ENCODE measurements at regions not wholly inside any gene's neighbourhood (a gene's known extent, or its start where the extent isn't known, plus 50 kb on each side); places are given as distances from the start of the nearest gene placed in this dataset.

DNA sequence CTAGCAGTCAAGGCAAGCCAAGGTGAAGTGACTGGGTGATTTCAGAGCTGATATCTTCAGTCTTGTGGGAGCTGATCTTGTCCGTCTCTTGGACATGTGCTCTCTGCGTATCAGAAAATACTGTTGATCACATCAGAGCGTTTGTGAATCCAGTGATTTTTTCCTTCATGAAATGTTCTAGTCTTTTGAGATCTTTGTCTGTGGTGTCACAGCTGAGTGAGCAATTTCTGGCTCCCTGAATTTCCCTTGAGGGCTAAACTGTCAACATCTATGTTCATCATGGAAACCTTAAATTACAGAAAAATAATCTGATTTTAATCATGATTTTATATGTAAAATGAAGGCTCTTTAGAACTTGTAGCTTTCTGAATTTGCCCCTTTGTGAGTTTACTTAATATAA is 432.0 kb downstream of the CCDC85A start:
- Histone ChIP-seq H3K27me3 (ENCODE audit: insufficient read depth, low read length, poor library complexity, severe bottlenecking) (no peaks in the 10 kb centered on the region), H3K79me2 (ENCODE audit: insufficient read depth, low read length) (no peaks in the 10 kb centered on the region), H3K4me3 (ENCODE audit: low read length, poor library complexity, severe bottlenecking) (no peak overlapping the region), H3K9me3 (ENCODE audit: insufficient read depth, low read depth, low read length) (no peaks in the 10 kb centered on the region), H4K20me1 (ENCODE audit: insufficient read depth, low read length, poor library complexity, severe bottlenecking) (no peaks in the 10 kb centered on the region), H3K9ac (ENCODE audit: low read depth, low read length, poor library complexity, severe bottlenecking) (no peak overlapping the region), H3K36me3 (ENCODE audit: insufficient read depth, low read length) (no peaks in the 10 kb centered on the region), H3F3A (ENCODE audit: low read depth) (no peaks in the 10 kb centered on the region), H3K4me1 (ENCODE audit: insufficient read depth, low read length, poor library complexity, severe bottlenecking) (no peaks in the 10 kb centered on the region), H3K9me2 (replicated peaks; ENCODE audit: low read depth, low read length) (no peaks in the 10 kb centered on the region), H2AFZ (ENCODE audit: low read length) (no peak overlapping the region), H3K4me2 (ENCODE audit: low read depth, low read length, poor library complexity, severe bottlenecking) (no peak overlapping the region)
- TF ChIP-seq EZH2phosphoT487 (IDR thresholded peaks at IDR 0.05; ENCODE audit: borderline replicate concordance), result no peak
- TF ChIP-seq, protein P1, sequence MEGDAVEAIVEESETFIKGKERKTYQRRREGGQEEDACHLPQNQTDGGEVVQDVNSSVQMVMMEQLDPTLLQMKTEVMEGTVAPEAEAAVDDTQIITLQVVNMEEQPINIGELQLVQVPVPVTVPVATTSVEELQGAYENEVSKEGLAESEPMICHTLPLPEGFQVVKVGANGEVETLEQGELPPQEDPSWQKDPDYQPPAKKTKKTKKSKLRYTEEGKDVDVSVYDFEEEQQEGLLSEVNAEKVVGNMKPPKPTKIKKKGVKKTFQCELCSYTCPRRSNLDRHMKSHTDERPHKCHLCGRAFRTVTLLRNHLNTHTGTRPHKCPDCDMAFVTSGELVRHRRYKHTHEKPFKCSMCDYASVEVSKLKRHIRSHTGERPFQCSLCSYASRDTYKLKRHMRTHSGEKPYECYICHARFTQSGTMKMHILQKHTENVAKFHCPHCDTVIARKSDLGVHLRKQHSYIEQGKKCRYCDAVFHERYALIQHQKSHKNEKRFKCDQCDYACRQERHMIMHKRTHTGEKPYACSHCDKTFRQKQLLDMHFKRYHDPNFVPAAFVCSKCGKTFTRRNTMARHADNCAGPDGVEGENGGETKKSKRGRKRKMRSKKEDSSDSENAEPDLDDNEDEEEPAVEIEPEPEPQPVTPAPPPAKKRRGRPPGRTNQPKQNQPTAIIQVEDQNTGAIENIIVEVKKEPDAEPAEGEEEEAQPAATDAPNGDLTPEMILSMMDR (conservative IDR thresholded peaks at IDR 0.05; ENCODE audit: low read length), result no peak

DNA sequence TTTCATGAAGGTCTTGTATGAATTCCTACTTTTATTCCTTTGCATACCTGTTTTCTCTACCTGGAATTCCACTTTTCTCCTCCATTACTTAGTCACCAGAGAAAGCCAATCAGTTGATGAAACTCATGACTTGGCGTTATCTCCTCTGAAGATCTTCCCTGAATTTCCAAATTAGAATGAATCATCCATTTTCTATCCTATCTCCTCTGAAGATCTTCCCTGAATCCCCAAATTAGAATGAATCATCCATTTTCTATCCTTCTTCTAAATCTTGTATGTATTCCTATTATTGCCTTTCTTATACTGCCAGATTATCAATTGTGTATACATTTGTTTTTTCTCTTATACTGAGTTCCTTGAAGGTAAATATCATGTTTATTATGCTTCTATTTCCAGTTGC is 440.4 kb downstream of the CCDC85A start:
- no peak for TF ChIP-seq EZH2phosphoT487 (IDR thresholded peaks at IDR 0.05; ENCODE audit: borderline replicate concordance)
- TF ChIP-seq, protein P1 (conservative IDR thresholded peaks at IDR 0.05; ENCODE audit: low read length), result no peak
- H3K4me1 ChIP-seq (ENCODE audit: insufficient read depth, low read length, poor library complexity, severe bottlenecking), result no peaks in the 10 kb centered on the region
- H4K20me1 ChIP-seq (ENCODE audit: insufficient read depth, low read length, poor library complexity, severe bottlenecking), result no peaks in the 10 kb centered on the region
- H3K4me3 ChIP-seq (ENCODE audit: low read length, poor library complexity, severe bottlenecking), result no peak overlapping the region
- no peaks in the 10 kb centered on the region for H3K36me3 ChIP-seq (ENCODE audit: insufficient read depth, low read length)
- H3F3A ChIP-seq (ENCODE audit: low read depth), result no peaks in the 10 kb centered on the region
- H3K9ac ChIP-seq (ENCODE audit: low read depth, low read length, poor library complexity, severe bottlenecking), result no peak overlapping the region
- H3K9me2 ChIP-seq (replicated peaks; ENCODE audit: low read depth, low read length), result no peaks in the 10 kb centered on the region
- no peaks in the 10 kb centered on the region for H3K27me3 ChIP-seq (ENCODE audit: insufficient read depth, low read length, poor library complexity, severe bottlenecking)
- H2AFZ ChIP-seq (ENCODE audit: low read length), result no peak overlapping the region
- no peaks in the 10 kb centered on the region for H3K9me3 ChIP-seq (ENCODE audit: insufficient read depth, low read depth, low read length)
- H3K4me2 ChIP-seq (ENCODE audit: low read depth, low read length, poor library complexity, severe bottlenecking), result no peak overlapping the region
- no peaks in the 10 kb centered on the region for H3K79me2 ChIP-seq (ENCODE audit: insufficient read depth, low read length)

DNA sequence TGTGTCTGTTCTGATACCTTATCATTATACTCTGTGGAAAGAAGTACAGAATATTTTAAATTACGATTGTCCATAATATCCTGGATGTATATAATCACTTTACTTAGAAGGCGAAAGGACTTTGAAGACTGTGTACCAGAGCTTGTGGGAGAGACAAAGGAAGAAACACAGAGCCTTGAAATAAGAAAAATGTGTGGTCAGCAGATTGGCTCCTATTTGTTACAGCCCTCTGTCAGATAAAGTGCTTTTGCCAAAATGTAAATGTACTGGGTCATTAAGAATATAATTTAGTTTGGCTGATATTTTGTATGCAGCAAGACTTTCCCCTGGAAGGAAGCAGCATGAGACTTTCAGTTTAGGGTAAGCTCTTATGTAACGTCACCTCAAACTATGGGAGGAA is 443.1 kb downstream of the CCDC85A start:
- H3K9ac ChIP-seq (ENCODE audit: low read depth, low read length, poor library complexity, severe bottlenecking), result no peak overlapping the region
- H3K27me3 ChIP-seq (ENCODE audit: insufficient read depth, low read length, poor library complexity, severe bottlenecking), result no peaks in the 10 kb centered on the region
- no peaks in the 10 kb centered on the region for H3K9me2 ChIP-seq (replicated peaks; ENCODE audit: low read depth, low read length)
- no peaks in the 10 kb centered on the region for H3K36me3 ChIP-seq (ENCODE audit: insufficient read depth, low read length)
- H3K4me3 ChIP-seq (ENCODE audit: low read length, poor library complexity, severe bottlenecking), result no peak overlapping the region
- no peaks in the 10 kb centered on the region for H4K20me1 ChIP-seq (ENCODE audit: insufficient read depth, low read length, poor library complexity, severe bottlenecking)
- no peak overlapping the region for H3K4me2 ChIP-seq (ENCODE audit: low read depth, low read length, poor library complexity, severe bottlenecking)
- H3F3A ChIP-seq (ENCODE audit: low read depth), result no peaks in the 10 kb centered on the region
- H3K79me2 ChIP-seq (ENCODE audit: insufficient read depth, low read length), result no peaks in the 10 kb centered on the region
- no peaks in the 10 kb centered on the region for H3K9me3 ChIP-seq (ENCODE audit: insufficient read depth, low read depth, low read length)
- no peak overlapping the region for H2AFZ ChIP-seq (ENCODE audit: low read length)
- no peaks in the 10 kb centered on the region for H3K4me1 ChIP-seq (ENCODE audit: insufficient read depth, low read length, poor library complexity, severe bottlenecking)
- TF ChIP-seq, protein P1 (conservative IDR thresholded peaks at IDR 0.05; ENCODE audit: low read length), result no peak
- no peak for TF ChIP-seq EZH2phosphoT487 (IDR thresholded peaks at IDR 0.05; ENCODE audit: borderline replicate concordance)
